IPS DF 4.7 (cell line): ENCODE measurements at regions not wholly inside any gene's neighbourhood (a gene's known extent, or its start where the extent isn't known, plus 50 kb on each side); places are given as distances from the start of the nearest gene placed in this dataset.

Source experiments
- DNase-seq: peaks from one replicate; pipeline ENCODE4 v3.0.0-alpha.2; 2013; ENCODE audit warnings: low spot score; ENCODE audit errors: extremely low read depth

- DNase-seq, result no peak
Observed at GRCh38 chr1:221888801-221889200, 146.9 kb upstream of the DUSP10 start.

- no peak for DNase-seq
Observed at GRCh38 chr1:221888218-221888617, 146.3 kb upstream of the DUSP10 start.

- no peak for DNase-seq
Observed at GRCh38 chr1:221887758-221888157, 145.9 kb upstream of the DUSP10 start.

- no peak for DNase-seq
Observed at GRCh38 chr1:221887415-221887746, 145.5 kb upstream of the DUSP10 start.

GRCh38 chr1:221886743-221887414 is 145.0 kb upstream of the DUSP10 start:
- DNase-seq, result no peak

- DNase-seq, result no peak
Observed at GRCh38 chr1:221886311-221886710, 144.4 kb upstream of the DUSP10 start.

- no peak for DNase-seq
Observed at GRCh38 chr1:221884821-221885220, 142.9 kb upstream of the DUSP10 start.

GRCh38 chr1:221881805-221882581 is 140.1 kb upstream of the DUSP10 start:
- DNase-seq, result no peak

GRCh38 chr1:221880182-221880581 is 138.3 kb upstream of the DUSP10 start:
- DNase-seq, result no peak

- no peak for DNase-seq
Observed at GRCh38 chr1:221878134-221878533, 136.2 kb upstream of the DUSP10 start.

- DNase-seq, result no peak
Observed at GRCh38 chr1:221877311-221877710, 135.4 kb upstream of the DUSP10 start.

- DNase-seq, result no peak
Observed at GRCh38 chr1:221875004-221875330, 133.1 kb upstream of the DUSP10 start.

- DNase-seq, result no peak
Observed at GRCh38 chr1:221874285-221875003, 132.6 kb upstream of the DUSP10 start.

GRCh38 chr1:221873673-221874072 is 131.8 kb upstream of the DUSP10 start:
- DNase-seq, result no peak

GRCh38 chr1:221871056-221871455 is 129.2 kb upstream of the DUSP10 start:
- no peak for DNase-seq

- no peak for DNase-seq
Observed at GRCh38 chr1:221869779-221870178, 127.9 kb upstream of the DUSP10 start.

- DNase-seq, result no peak
Observed at GRCh38 chr1:221868593-221869303, 126.9 kb upstream of the DUSP10 start.

- DNase-seq, result no peak
Observed at GRCh38 chr1:221867003-221867402, 125.1 kb upstream of the DUSP10 start.

GRCh38 chr1:221865808-221866207 is 123.9 kb upstream of the DUSP10 start:
- no peak for DNase-seq

GRCh38 chr1:221863635-221864034 is 121.7 kb upstream of the DUSP10 start:
- DNase-seq, result no peak

GRCh38 chr1:221862971-221863370 is 121.1 kb upstream of the DUSP10 start:
- no peak for DNase-seq
